Tibial nerve (tissue), 3 donors: ENCODE measurements at regions not wholly inside any gene's neighbourhood (a gene's known extent, or its start where the extent isn't known, plus 50 kb on each side); places are given as distances from the start of the nearest gene placed in this dataset.

ENCODE experiments used
- CTCF ChIP-seq, 5 experiments: fragments of 200-600 bp in 3 of 5; fragments of 450-650 bp in 2 of 5; sonication (generic) in 3 of 5; IDR thresholded peaks; one replicate each; pipeline ENCODE4 v1.5.1; 2016 to 2019; ENCODE audit warnings: antibody characterized with exemption in 5 of 5, mild to moderate bottlenecking in 3 of 5, moderate library complexity in 2 of 5
- POLR2A ChIP-seq, 2 donors: fragments of 450-650 bp; IDR thresholded peaks; one replicate each; pipeline ENCODE4 v1.6.1; 2017; ENCODE audit warnings: antibody characterized with exemption in 2 of 2, mild to moderate bottlenecking in 2 of 2, moderate library complexity in 2 of 2

GRCh38 chr5:60232036-60232795 lies 338.7 kb upstream of the PDE4D start:
- TF ChIP-seq CTCF (IDR thresholded peaks at IDR 0.05) (no peak), POLR2A (IDR thresholded peaks at IDR 0.05) (no peak)
